ENCODE measurements at regions not wholly inside any gene's neighbourhood (a gene's known extent, or its start where the extent isn't known, plus 50 kb on each side); places are given as distances from the start of the nearest gene placed in this dataset.

- H3K4me3 ChIP-seq, result no peak overlapping the region
- intact Hi-C loops (cut with DNase I; ENCODE audit: low total_unique reads), result no loop called here
- 82 to 100% methylated on average over 1 of the region's 1 CpG for WGBS, 2 donors (ENCODE audit: low coverage in 1 of 2)
- no peaks in the 10 kb centered on the region for H3K36me3 ChIP-seq
- DNase-seq, result no peak
- H3K4me1 ChIP-seq, result no peaks in the 10 kb centered on the region
- in situ Hi-C loops (cut with MboI; ENCODE audit: low pct_ligation_motif_present in 1 of 4, low pct_unique_long_range_greater_than_20kb in 1 of 4, low sequenced_read_pairs in 3 of 4), result no loop called here
- H3K9me3 ChIP-seq, result no peaks in the 10 kb centered on the region
- no peak overlapping the region for H3K27ac ChIP-seq
- H3K27me3 ChIP-seq, result no peaks in the 10 kb centered on the region
- TF ChIP-seq EP300 (IDR thresholded peaks at IDR 0.05; ENCODE audit: low read depth) (no peak), POLR2AphosphoS5 (IDR thresholded peaks at IDR 0.05) (no peak), POLR2A (IDR thresholded peaks at IDR 0.05) (no peak), CTCF (IDR thresholded peaks at IDR 0.05) (no peak)
Measured at GRCh38 chr9:81190659-81191058, 498.7 kb downstream of the TLE1 start.

GRCh38 chr9:81183761-81184160 lies 505.6 kb downstream of the TLE1 start:
- H3K9me3 ChIP-seq, result no peaks in the 10 kb centered on the region
- WGBS, 2 donors (ENCODE audit: low coverage in 1 of 2), result 62 to 71% methylated on average over 1 of the region's 1 CpG
- H3K27ac ChIP-seq, result no peak overlapping the region
- H3K4me1 ChIP-seq, result no peaks in the 10 kb centered on the region
- in situ Hi-C loops (cut with MboI; ENCODE audit: low pct_ligation_motif_present in 1 of 4, low pct_unique_long_range_greater_than_20kb in 1 of 4, low sequenced_read_pairs in 3 of 4), result no loop called here
- intact Hi-C loops (cut with DNase I; ENCODE audit: low total_unique reads), result no loop called here
- no peak overlapping the region for H3K4me3 ChIP-seq
- no peak for DNase-seq
- H3K36me3 ChIP-seq, result no peaks in the 10 kb centered on the region
- TF ChIP-seq POLR2A (IDR thresholded peaks at IDR 0.05) (no peak), EP300 (IDR thresholded peaks at IDR 0.05; ENCODE audit: low read depth) (no peak), POLR2AphosphoS5 (IDR thresholded peaks at IDR 0.05) (no peak), CTCF (IDR thresholded peaks at IDR 0.05) (no peak)
- no peaks in the 10 kb centered on the region for H3K27me3 ChIP-seq

GRCh38 chr9:81182431-81182830 lies 506.9 kb downstream of the TLE1 start:
- Histone ChIP-seq H3K9me3 (no peaks in the 10 kb centered on the region), H3K27me3 (no peaks in the 10 kb centered on the region), H3K4me1 (no peaks in the 10 kb centered on the region), H3K27ac (no peak overlapping the region), H3K36me3 (no peaks in the 10 kb centered on the region), H3K4me3 (no peak overlapping the region)
- no peak for DNase-seq
- no peak for TF ChIP-seq POLR2AphosphoS5 (IDR thresholded peaks at IDR 0.05)
- in situ Hi-C loops (cut with MboI; ENCODE audit: low pct_ligation_motif_present in 1 of 4, low pct_unique_long_range_greater_than_20kb in 1 of 4, low sequenced_read_pairs in 3 of 4) (no loop called here), intact Hi-C loops (cut with DNase I; ENCODE audit: low total_unique reads) (no loop called here)
- 38 to 80% methylated on average over 1 of the region's 1 CpG for WGBS, 2 donors (ENCODE audit: low coverage in 1 of 2)

GRCh38 chr9:81174023-81174422 lies 515.3 kb downstream of the TLE1 start:
- no peaks in the 10 kb centered on the region for H3K27me3 ChIP-seq
- no peaks in the 10 kb centered on the region for H3K36me3 ChIP-seq
- intact Hi-C loops (cut with DNase I; ENCODE audit: low total_unique reads), result no loop called here
- TF ChIP-seq CTCF (IDR thresholded peaks at IDR 0.05) (no peak), POLR2AphosphoS5 (IDR thresholded peaks at IDR 0.05) (no peak), EP300 (IDR thresholded peaks at IDR 0.05; ENCODE audit: low read depth) (no peak), POLR2A (IDR thresholded peaks at IDR 0.05) (no peak)
- 58 to 77% methylated on average over 2 to 3 of the region's 3 CpGs for WGBS, 2 donors (ENCODE audit: low coverage in 1 of 2)
- no peak for DNase-seq
- no peaks in the 10 kb centered on the region for H3K4me1 ChIP-seq
- H3K27ac ChIP-seq, result no peak overlapping the region
- no peaks in the 10 kb centered on the region for H3K9me3 ChIP-seq
- in situ Hi-C loops (cut with MboI; ENCODE audit: low pct_ligation_motif_present in 1 of 4, low pct_unique_long_range_greater_than_20kb in 1 of 4, low sequenced_read_pairs in 3 of 4), result no loop called here
- no peak overlapping the region for H3K4me3 ChIP-seq

GRCh38 chr9:81171689-81172088 lies 517.7 kb downstream of the TLE1 start:
- DNase-seq, result no peak
- Histone ChIP-seq H3K27ac (no peak overlapping the region), H3K27me3 (no peaks in the 10 kb centered on the region), H3K36me3 (no peaks in the 10 kb centered on the region), H3K9me3 (peaks cover 0 to 4% of the 10 kb centered on the region in 2 donors), H3K4me1 (no peaks in the 10 kb centered on the region), H3K4me3 (no peak overlapping the region)
- intact Hi-C loops (cut with DNase I; ENCODE audit: low total_unique reads) (no loop called here), in situ Hi-C loops (cut with MboI; ENCODE audit: low pct_ligation_motif_present in 1 of 4, low pct_unique_long_range_greater_than_20kb in 1 of 4, low sequenced_read_pairs in 3 of 4) (no loop called here)
- TF ChIP-seq CTCF (IDR thresholded peaks at IDR 0.05) (no peak), POLR2AphosphoS5 (IDR thresholded peaks at IDR 0.05) (no peak), EP300 (IDR thresholded peaks at IDR 0.05; ENCODE audit: low read depth) (no peak), POLR2A (IDR thresholded peaks at IDR 0.05) (no peak)
- 50 to 52% methylated on average over 2 of the region's 2 CpGs for WGBS, 2 donors (ENCODE audit: low coverage in 1 of 2)

All from transverse colon (tissue), 4 donors.